Transverse colon (tissue), 3 donors: ENCODE measurements at regions not wholly inside any gene's neighbourhood (a gene's known extent, or its start where the extent isn't known, plus 50 kb on each side); places are given as distances from the start of the nearest gene placed in this dataset.
"Not testable (repeated sequence)": the region's sequence is repeated elsewhere in the genome, so short reads cannot be mapped to it uniquely, and the experiment has no call there.

Experiments
- CTCF ChIP-seq, 5 experiments: fragments of 200-600 bp in 3 of 5; fragments of 450-650 bp in 2 of 5; sonication (generic) in 3 of 5; IDR thresholded peaks; 1 replicate in 2 of 5; 2 replicates in 3 of 5; pipeline ENCODE4 v1.5.1; 2016 to 2017; ENCODE audit warnings: antibody characterized with exemption in 5 of 5, inconsistent platforms in 3 of 5, mild to moderate bottlenecking in 2 of 5, moderate library complexity in 1 of 5
- EP300 ChIP-seq: sonication (generic); formaldehyde crosslinking; IDR thresholded peaks from one replicate; pipeline ENCODE4 v1.6.1; 2017; ENCODE audit warnings: antibody characterized with exemption, low read depth
- POLR2A ChIP-seq: fragments of 450-650 bp; IDR thresholded peaks from one replicate; pipeline ENCODE4 v1.6.1; 2016; ENCODE audit warnings: antibody characterized with exemption, mild to moderate bottlenecking, moderate library complexity

DNA sequence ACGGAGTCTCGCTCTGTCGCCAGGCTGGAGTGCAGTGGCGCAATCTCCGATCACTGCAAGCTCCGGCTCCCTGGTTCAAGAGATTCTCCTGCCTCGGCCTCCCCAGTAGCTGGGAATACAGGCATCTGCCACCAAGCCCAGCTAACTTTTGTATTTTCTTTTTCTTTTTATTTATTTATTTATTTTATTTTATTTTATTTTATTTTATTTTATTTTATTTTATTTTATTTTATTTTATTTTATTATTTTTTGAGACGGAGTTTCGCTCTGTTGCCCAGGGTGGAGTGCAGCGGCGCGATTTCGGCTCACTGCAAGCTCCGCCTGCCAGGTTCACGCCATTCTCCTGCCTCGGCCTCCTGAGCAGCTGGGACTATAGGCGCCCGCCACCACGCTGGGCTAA lies 479.3 kb upstream of the EDIL3 start:
- not testable (repeated sequence) for TF ChIP-seq CTCF (IDR thresholded peaks at IDR 0.05); POLR2A; EP300
